WI38 (cell line): ENCODE measurements at regions not wholly inside any gene's neighbourhood (a gene's known extent, or its start where the extent isn't known, plus 50 kb on each side); places are given as distances from the start of the nearest gene placed in this dataset.
"Not testable (repeated sequence)": the region's sequence is repeated elsewhere in the genome, so short reads cannot be mapped to it uniquely, and the experiment has no call there.

Experiments
- H3K4me3 ChIP-seq: 2 replicates; pipeline ENCODE4 v1.5.1; 2011; ENCODE audit warnings: low read depth, mild to moderate bottlenecking, control low read depth, low read length
- CTCF ChIP-seq: IDR thresholded peaks from 2 replicates; pipeline ENCODE4 v1.5.1; 2012; ENCODE audit warnings: low read depth, mild to moderate bottlenecking, control low read depth, low read length

- H3K4me3 ChIP-seq = no peak overlapping the region
- no peak for TF ChIP-seq CTCF
Observed at GRCh38 chr5:72645064-72645846, 138.0 kb upstream of the ZNF366 start.

DNA sequence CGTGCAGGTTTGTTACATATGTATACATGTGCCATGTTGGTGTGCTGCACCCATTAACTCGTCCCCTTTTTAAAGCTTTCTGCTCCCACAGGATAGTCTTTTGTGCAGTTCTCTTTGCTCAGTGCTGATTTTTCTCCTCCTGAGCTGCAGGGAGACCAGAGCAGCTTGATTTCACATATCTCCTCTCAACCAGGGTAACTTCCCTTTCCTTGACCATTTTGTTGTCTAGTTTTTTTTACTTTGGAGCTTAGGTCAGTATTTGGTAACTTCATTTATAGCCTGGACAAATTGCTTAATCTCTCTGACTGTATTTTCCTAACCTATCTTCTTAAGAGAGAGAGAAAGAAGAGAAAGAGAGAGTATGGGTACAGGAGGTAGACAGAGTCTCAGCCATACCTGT lies 137.1 kb upstream of the ZNF366 start:
- TF ChIP-seq CTCF = no peak

GRCh38 chr5:72641164-72641563 lies 134.0 kb upstream of the ZNF366 start:
- no peak for TF ChIP-seq CTCF
- no peak overlapping the region for H3K4me3 ChIP-seq

More for the DNA sequence above, 137.1 kb upstream of the ZNF366 start:
- H3K4me3 ChIP-seq = no peak overlapping the region

GRCh38 chr5:72637058-72637457 lies 129.8 kb upstream of the ZNF366 start:
- no peak overlapping the region for H3K4me3 ChIP-seq
- TF ChIP-seq CTCF = no peak

- H3K4me3 ChIP-seq = not testable (repeated sequence)
Observed at GRCh38 chr5:72636565-72636964, 129.4 kb upstream of the ZNF366 start.

- no peak overlapping the region for H3K4me3 ChIP-seq
- TF ChIP-seq CTCF = no peak
Observed at GRCh38 chr5:72634444-72634843, 127.2 kb upstream of the ZNF366 start.

GRCh38 chr5:72633649-72634048 lies 126.4 kb upstream of the ZNF366 start:
- H3K4me3 ChIP-seq = no peak overlapping the region
- TF ChIP-seq CTCF = no peak

- H3K4me3 ChIP-seq = no peak overlapping the region
- TF ChIP-seq CTCF = no peak
Observed at GRCh38 chr5:72633041-72633445, 125.8 kb upstream of the ZNF366 start.
